ENCODE measurements at regions not wholly inside any gene's neighbourhood (a gene's known extent, or its start where the extent isn't known, plus 50 kb on each side); places are given as distances from the start of the nearest gene placed in this dataset.

GRCh38 chr13:87736849-87737385 is 65.7 kb downstream of the SLITRK5 start:
- no peak overlapping the region for H3K9ac ChIP-seq (ENCODE audit: low read length)
- H3K79me2 ChIP-seq (ENCODE audit: low read length) = no peaks in the 10 kb centered on the region
- no peaks in the 10 kb centered on the region for H3K9me3 ChIP-seq (ENCODE audit: insufficient read depth, low read length)
- no peaks in the 10 kb centered on the region for H3K36me3 ChIP-seq (replicated peaks; ENCODE audit: low read depth, low read length)
- TF ChIP-seq CTCF (IDR thresholded peaks at IDR 0.05; ENCODE audit: low read depth, low read length) (no peak), EZH2phosphoT487 (IDR thresholded peaks at IDR 0.05; ENCODE audit: low read depth) (no peak)
- H4K20me1 ChIP-seq (ENCODE audit: insufficient read depth, low read length) = no peaks in the 10 kb centered on the region
- H3K4me3 ChIP-seq (ENCODE audit: low read length) = no peak overlapping the region
- no peak overlapping the region for H3K4me2 ChIP-seq (ENCODE audit: low read length)
- H3K27ac ChIP-seq (ENCODE audit: low read length) = no peak overlapping the region
- H2AFZ ChIP-seq (ENCODE audit: low read depth, low read length) = no peak overlapping the region
- no peaks in the 10 kb centered on the region for H3K27me3 ChIP-seq (ENCODE audit: low read depth, low read length)
- peaks cover 8% of the 10 kb centered on the region for H3K4me1 ChIP-seq (ENCODE audit: low read length)

GRCh38 chr13:87754097-87754496 is 82.9 kb downstream of the SLITRK5 start:
- Histone ChIP-seq H4K20me1 (ENCODE audit: insufficient read depth, low read length) (no peaks in the 10 kb centered on the region), H3K9ac (ENCODE audit: low read length) (no peak overlapping the region), H3K27ac (ENCODE audit: low read length) (no peak overlapping the region), H2AFZ (ENCODE audit: low read depth, low read length) (no peak overlapping the region), H3K4me1 (ENCODE audit: low read length) (no peaks in the 10 kb centered on the region), H3K27me3 (ENCODE audit: low read depth, low read length) (no peaks in the 10 kb centered on the region), H3K4me2 (ENCODE audit: low read length) (no peak overlapping the region), H3K9me3 (ENCODE audit: insufficient read depth, low read length) (0 out of 2 replicates have a peak, but pooled peaks cover 3% of the 10 kb centered on the region), H3K4me3 (ENCODE audit: low read length) (no peak overlapping the region), H3K79me2 (ENCODE audit: low read length) (no peaks in the 10 kb centered on the region), H3K36me3 (replicated peaks; ENCODE audit: low read depth, low read length) (no peaks in the 10 kb centered on the region)
- TF ChIP-seq EZH2phosphoT487 (IDR thresholded peaks at IDR 0.05; ENCODE audit: low read depth) = no peak
- no peak for TF ChIP-seq CTCF (IDR thresholded peaks at IDR 0.05; ENCODE audit: low read depth, low read length)

- no peaks in the 10 kb centered on the region for H4K20me1 ChIP-seq (ENCODE audit: insufficient read depth, low read length)
- TF ChIP-seq CTCF (IDR thresholded peaks at IDR 0.05; ENCODE audit: low read depth, low read length) (no peak), EZH2phosphoT487 (IDR thresholded peaks at IDR 0.05; ENCODE audit: low read depth) (no peak)
- H3K9ac ChIP-seq (ENCODE audit: low read length) = no peak overlapping the region
- H3K4me1 ChIP-seq (ENCODE audit: low read length) = no peaks in the 10 kb centered on the region
- no peak overlapping the region for H3K4me2 ChIP-seq (ENCODE audit: low read length)
- H3K36me3 ChIP-seq (replicated peaks; ENCODE audit: low read depth, low read length) = no peaks in the 10 kb centered on the region
- no peaks in the 10 kb centered on the region for H3K79me2 ChIP-seq (ENCODE audit: low read length)
- no peak overlapping the region for H3K4me3 ChIP-seq (ENCODE audit: low read length)
- no peak overlapping the region for H3K27ac ChIP-seq (ENCODE audit: low read length)
- H3K9me3 ChIP-seq (ENCODE audit: insufficient read depth, low read length) = no peaks in the 10 kb centered on the region
- no peak overlapping the region for H2AFZ ChIP-seq (ENCODE audit: low read depth, low read length)
- no peaks in the 10 kb centered on the region for H3K27me3 ChIP-seq (ENCODE audit: low read depth, low read length)
These were observed 98.3 kb downstream of the SLITRK5 start for GRCh38 chr13:87769445-87769844.

- Histone ChIP-seq H3K9me3 (ENCODE audit: insufficient read depth, low read length) (no peaks in the 10 kb centered on the region), H4K20me1 (ENCODE audit: insufficient read depth, low read length) (no peaks in the 10 kb centered on the region), H3K27ac (ENCODE audit: low read length) (no peak overlapping the region), H3K4me1 (ENCODE audit: low read length) (peaks cover 12% of the 10 kb centered on the region; the same call in 1 of the 2 replicates), H3K4me2 (ENCODE audit: low read length) (peak overlapping the region; percentile 43), H3K9ac (ENCODE audit: low read length) (no peak overlapping the region), H2AFZ (ENCODE audit: low read depth, low read length) (peak overlapping the region; percentile 73), H3K27me3 (ENCODE audit: low read depth, low read length) (no peaks in the 10 kb centered on the region), H3K79me2 (ENCODE audit: low read length) (no peaks in the 10 kb centered on the region), H3K4me3 (ENCODE audit: low read length) (0 out of 2 replicates have a peak overlapping the region, but pooled peaks have one; percentile 21), H3K36me3 (replicated peaks; ENCODE audit: low read depth, low read length) (no peaks in the 10 kb centered on the region)
- TF ChIP-seq EZH2phosphoT487 (IDR thresholded peaks at IDR 0.05; ENCODE audit: low read depth) = no peak
- peak; percentile 28 for TF ChIP-seq CTCF (IDR thresholded peaks at IDR 0.05; ENCODE audit: low read depth, low read length)
These were observed 106.2 kb downstream of the SLITRK5 start for GRCh38 chr13:87777387-87777786.

Measured in OCI-LY3 (cell line).